ENCODE measurements at regions not wholly inside any gene's neighbourhood (a gene's known extent, or its start where the extent isn't known, plus 50 kb on each side); places are given as distances from the start of the nearest gene placed in this dataset.

- H3K4me3 ChIP-seq (ENCODE audit: insufficient read depth, low read length, poor library complexity, severe bottlenecking), result no peak overlapping the region
- no peak overlapping the region for H3K4me2 ChIP-seq (ENCODE audit: low read depth, low read length, poor library complexity, severe bottlenecking)
- H3K9me3 ChIP-seq (ENCODE audit: insufficient read depth, low read length), result no peaks in the 10 kb centered on the region
- H3K27me3 ChIP-seq (ENCODE audit: low read length), result no peaks in the 10 kb centered on the region
- H4K20me1 ChIP-seq (ENCODE audit: low read depth, low read length), result no peaks in the 10 kb centered on the region
- H3F3A ChIP-seq (ENCODE audit: insufficient read depth), result no peaks in the 10 kb centered on the region
- no peak overlapping the region for H3K27ac ChIP-seq (ENCODE audit: low read depth, low read length)
- no peaks in the 10 kb centered on the region for H3K36me3 ChIP-seq (ENCODE audit: low read length)
- H3K9me2 ChIP-seq (replicated peaks; ENCODE audit: insufficient read depth, low read length), result no peaks in the 10 kb centered on the region
- H2AFZ ChIP-seq (ENCODE audit: low read depth, low read length, severe bottlenecking), result no peak overlapping the region
- TF ChIP-seq, protein P1, sequence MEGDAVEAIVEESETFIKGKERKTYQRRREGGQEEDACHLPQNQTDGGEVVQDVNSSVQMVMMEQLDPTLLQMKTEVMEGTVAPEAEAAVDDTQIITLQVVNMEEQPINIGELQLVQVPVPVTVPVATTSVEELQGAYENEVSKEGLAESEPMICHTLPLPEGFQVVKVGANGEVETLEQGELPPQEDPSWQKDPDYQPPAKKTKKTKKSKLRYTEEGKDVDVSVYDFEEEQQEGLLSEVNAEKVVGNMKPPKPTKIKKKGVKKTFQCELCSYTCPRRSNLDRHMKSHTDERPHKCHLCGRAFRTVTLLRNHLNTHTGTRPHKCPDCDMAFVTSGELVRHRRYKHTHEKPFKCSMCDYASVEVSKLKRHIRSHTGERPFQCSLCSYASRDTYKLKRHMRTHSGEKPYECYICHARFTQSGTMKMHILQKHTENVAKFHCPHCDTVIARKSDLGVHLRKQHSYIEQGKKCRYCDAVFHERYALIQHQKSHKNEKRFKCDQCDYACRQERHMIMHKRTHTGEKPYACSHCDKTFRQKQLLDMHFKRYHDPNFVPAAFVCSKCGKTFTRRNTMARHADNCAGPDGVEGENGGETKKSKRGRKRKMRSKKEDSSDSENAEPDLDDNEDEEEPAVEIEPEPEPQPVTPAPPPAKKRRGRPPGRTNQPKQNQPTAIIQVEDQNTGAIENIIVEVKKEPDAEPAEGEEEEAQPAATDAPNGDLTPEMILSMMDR (IDR thresholded peaks at IDR 0.05; ENCODE audit: insufficient read depth, low read length, poor library complexity, severe bottlenecking), result no peak
- TF ChIP-seq EZH2phosphoT487 (conservative IDR thresholded peaks at IDR 0.05; ENCODE audit: low read length), result no peak
- H3K9ac ChIP-seq (ENCODE audit: low read length), result no peak overlapping the region
- H3K79me2 ChIP-seq (ENCODE audit: insufficient read depth, low read length), result no peaks in the 10 kb centered on the region
Observed at GRCh38 chr9:7285199-7285598, 514.4 kb downstream of the DMAC1 start.

- no peak overlapping the region for H3K4me2 ChIP-seq (ENCODE audit: low read depth, low read length, poor library complexity, severe bottlenecking)
- no peaks in the 10 kb centered on the region for H3F3A ChIP-seq (ENCODE audit: insufficient read depth)
- TF ChIP-seq, protein P1 (IDR thresholded peaks at IDR 0.05; ENCODE audit: insufficient read depth, low read length, poor library complexity, severe bottlenecking), result no peak
- no peak for TF ChIP-seq EZH2phosphoT487 (conservative IDR thresholded peaks at IDR 0.05; ENCODE audit: low read length)
- no peak overlapping the region for H3K27ac ChIP-seq (ENCODE audit: low read depth, low read length)
- no peaks in the 10 kb centered on the region for H3K9me2 ChIP-seq (replicated peaks; ENCODE audit: insufficient read depth, low read length)
- H3K9me3 ChIP-seq (ENCODE audit: insufficient read depth, low read length), result no peaks in the 10 kb centered on the region
- H4K20me1 ChIP-seq (ENCODE audit: low read depth, low read length), result no peaks in the 10 kb centered on the region
- H3K9ac ChIP-seq (ENCODE audit: low read length), result no peak overlapping the region
- no peak overlapping the region for H3K4me3 ChIP-seq (ENCODE audit: insufficient read depth, low read length, poor library complexity, severe bottlenecking)
- no peaks in the 10 kb centered on the region for H3K27me3 ChIP-seq (ENCODE audit: low read length)
- no peak overlapping the region for H2AFZ ChIP-seq (ENCODE audit: low read depth, low read length, severe bottlenecking)
- no peaks in the 10 kb centered on the region for H3K79me2 ChIP-seq (ENCODE audit: insufficient read depth, low read length)
- no peaks in the 10 kb centered on the region for H3K36me3 ChIP-seq (ENCODE audit: low read length)
Observed at GRCh38 chr9:7284517-7284916, 515.1 kb downstream of the DMAC1 start.

DNA sequence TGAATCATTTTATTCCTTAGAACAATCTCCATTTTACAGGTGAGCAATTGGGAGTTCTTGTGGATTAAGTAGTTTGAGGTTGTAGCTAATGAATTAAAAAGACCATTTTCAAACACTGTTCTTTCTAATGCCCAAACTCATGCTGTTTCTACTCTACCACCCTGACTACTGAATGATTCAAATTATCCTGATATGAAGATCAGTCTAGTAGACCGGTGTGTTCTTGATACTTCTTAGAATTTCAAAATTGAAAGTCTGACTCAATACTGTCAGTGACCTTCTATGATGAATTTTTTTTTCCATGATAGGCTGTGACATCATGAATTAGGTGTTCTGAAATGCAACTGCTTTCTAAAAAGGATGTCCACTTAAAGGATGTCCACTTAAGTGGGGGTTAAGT is 515.5 kb downstream of the DMAC1 start:
- Histone ChIP-seq H4K20me1 (ENCODE audit: low read depth, low read length) (no peaks in the 10 kb centered on the region), H3K9me2 (replicated peaks; ENCODE audit: insufficient read depth, low read length) (no peaks in the 10 kb centered on the region), H3K27ac (ENCODE audit: low read depth, low read length) (no peak overlapping the region), H3K4me3 (ENCODE audit: insufficient read depth, low read length, poor library complexity, severe bottlenecking) (no peak overlapping the region), H3K79me2 (ENCODE audit: insufficient read depth, low read length) (no peaks in the 10 kb centered on the region), H2AFZ (ENCODE audit: low read depth, low read length, severe bottlenecking) (no peak overlapping the region), H3K4me2 (ENCODE audit: low read depth, low read length, poor library complexity, severe bottlenecking) (no peak overlapping the region), H3K9ac (ENCODE audit: low read length) (no peak overlapping the region), H3F3A (ENCODE audit: insufficient read depth) (no peaks in the 10 kb centered on the region), H3K9me3 (ENCODE audit: insufficient read depth, low read length) (no peaks in the 10 kb centered on the region), H3K27me3 (ENCODE audit: low read length) (no peaks in the 10 kb centered on the region), H3K36me3 (ENCODE audit: low read length) (no peaks in the 10 kb centered on the region)
- no peak for TF ChIP-seq EZH2phosphoT487 (conservative IDR thresholded peaks at IDR 0.05; ENCODE audit: low read length)
- TF ChIP-seq, protein P1 (IDR thresholded peaks at IDR 0.05; ENCODE audit: insufficient read depth, low read length, poor library complexity, severe bottlenecking), result no peak

Data from SU-DHL-6 (cell line).